ENCODE measurements at regions not wholly inside any gene's neighbourhood (a gene's known extent, or its start where the extent isn't known, plus 50 kb on each side); places are given as distances from the start of the nearest gene placed in this dataset.

DNA sequence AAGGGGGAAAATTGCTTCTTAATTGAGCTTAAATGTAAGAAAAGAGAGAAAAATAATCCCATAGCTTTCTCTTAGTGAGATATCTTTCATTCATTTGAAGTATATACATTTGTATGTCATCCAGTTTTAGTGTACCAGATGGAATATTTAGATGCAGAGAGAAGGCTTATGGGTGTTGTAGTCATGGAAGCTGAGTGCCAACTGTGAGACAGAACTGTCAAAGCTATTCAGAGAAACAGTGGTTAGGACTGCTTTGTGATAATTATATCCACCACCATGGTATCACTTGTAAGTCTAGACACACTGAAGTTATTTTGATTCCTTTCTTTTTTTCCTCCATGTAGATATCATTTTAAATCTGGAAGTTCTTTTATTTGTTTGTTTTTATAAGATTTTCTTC, 524.3 kb upstream of the EPHA7 start:
- Histone ChIP-seq H3K27ac (no peak overlapping the region), H3K4me3 (no peak overlapping the region), H3K9me3 (no peaks in the 10 kb centered on the region), H3K36me3 (no peaks in the 10 kb centered on the region), H3K27me3 (no peaks in the 10 kb centered on the region), H3K4me1 (no peaks in the 10 kb centered on the region)
- DNase-seq, result no peak
- intact Hi-C loops (cut with DNase I; ENCODE audit: low total_unique reads), result no loop called here
- TF ChIP-seq, protein P1, sequence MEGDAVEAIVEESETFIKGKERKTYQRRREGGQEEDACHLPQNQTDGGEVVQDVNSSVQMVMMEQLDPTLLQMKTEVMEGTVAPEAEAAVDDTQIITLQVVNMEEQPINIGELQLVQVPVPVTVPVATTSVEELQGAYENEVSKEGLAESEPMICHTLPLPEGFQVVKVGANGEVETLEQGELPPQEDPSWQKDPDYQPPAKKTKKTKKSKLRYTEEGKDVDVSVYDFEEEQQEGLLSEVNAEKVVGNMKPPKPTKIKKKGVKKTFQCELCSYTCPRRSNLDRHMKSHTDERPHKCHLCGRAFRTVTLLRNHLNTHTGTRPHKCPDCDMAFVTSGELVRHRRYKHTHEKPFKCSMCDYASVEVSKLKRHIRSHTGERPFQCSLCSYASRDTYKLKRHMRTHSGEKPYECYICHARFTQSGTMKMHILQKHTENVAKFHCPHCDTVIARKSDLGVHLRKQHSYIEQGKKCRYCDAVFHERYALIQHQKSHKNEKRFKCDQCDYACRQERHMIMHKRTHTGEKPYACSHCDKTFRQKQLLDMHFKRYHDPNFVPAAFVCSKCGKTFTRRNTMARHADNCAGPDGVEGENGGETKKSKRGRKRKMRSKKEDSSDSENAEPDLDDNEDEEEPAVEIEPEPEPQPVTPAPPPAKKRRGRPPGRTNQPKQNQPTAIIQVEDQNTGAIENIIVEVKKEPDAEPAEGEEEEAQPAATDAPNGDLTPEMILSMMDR (IDR thresholded peaks at IDR 0.05), result no peak

DNA sequence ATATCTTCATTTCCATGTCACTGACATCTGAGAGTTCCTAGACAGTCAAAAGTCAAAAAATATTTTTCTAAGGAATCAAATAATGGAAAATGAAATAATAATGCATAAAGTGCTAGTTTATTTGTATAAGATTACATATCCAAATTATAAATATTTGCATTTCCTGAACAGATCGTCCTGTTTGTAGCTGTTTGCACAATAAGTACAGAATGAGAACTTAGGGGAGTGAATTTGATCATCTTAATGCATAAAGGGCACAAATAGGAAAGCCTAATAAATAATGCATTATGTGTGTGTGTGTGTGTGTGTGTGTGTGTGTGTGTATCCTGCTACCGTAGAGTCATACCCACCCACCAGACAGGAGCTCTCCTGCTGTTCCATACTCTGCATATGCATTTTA, 521.0 kb upstream of the EPHA7 start:
- DNase-seq, result no peak
- Histone ChIP-seq H3K4me1 (no peaks in the 10 kb centered on the region), H3K9me3 (no peaks in the 10 kb centered on the region), H3K27ac (no peak overlapping the region), H3K27me3 (no peaks in the 10 kb centered on the region), H3K4me3 (no peak overlapping the region), H3K36me3 (no peaks in the 10 kb centered on the region)
- intact Hi-C loops (cut with DNase I; ENCODE audit: low total_unique reads), result no loop called here
- TF ChIP-seq, protein P1 (IDR thresholded peaks at IDR 0.05), result no peak
- TF ChIP-seq POLR2A (IDR thresholded peaks at IDR 0.05), result no peak

DNA sequence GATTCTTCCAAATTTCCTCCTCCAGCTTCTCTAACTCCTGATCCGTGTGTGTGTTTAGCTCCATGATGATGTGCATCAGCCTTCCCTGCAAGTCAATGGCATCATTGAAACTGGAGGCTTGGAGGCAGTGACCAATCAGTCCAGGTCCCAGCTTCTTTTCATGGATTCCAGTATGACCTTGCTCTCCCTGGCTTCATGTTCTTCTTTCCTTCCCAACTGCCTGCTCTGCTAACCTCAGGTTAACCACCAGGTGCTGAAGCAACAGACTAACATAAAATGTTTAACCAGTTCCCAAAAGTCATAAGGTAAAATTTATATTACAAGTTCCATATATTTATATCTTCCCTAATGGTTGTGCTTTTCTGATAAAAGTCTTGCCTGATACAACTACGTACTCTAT, 512.8 kb upstream of the EPHA7 start:
- Histone ChIP-seq H3K4me3 (no peak overlapping the region), H3K9me3 (no peaks in the 10 kb centered on the region), H3K36me3 (no peaks in the 10 kb centered on the region)

DNA sequence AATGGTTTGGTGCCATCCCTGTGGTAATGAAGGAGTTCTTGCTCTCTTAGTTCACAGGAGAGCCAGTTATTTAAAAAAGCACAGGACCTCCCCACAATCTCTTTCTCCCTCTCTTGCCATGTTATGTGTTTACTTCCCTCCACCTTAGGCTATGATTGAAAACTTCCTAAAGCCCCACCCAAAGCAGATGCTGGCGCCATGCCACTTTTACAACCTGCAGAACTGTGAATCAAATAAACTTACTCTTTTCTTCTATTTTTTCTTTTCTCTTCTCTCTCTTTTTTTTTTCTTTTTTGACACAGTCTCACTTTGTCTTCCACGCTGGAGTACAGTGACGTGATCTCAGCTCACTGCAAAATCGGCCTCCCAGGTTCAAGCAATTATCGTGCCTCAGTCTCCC, 508.4 kb upstream of the EPHA7 start:
- Histone ChIP-seq H3K4me1 (no peaks in the 10 kb centered on the region), H3K27me3 (no peaks in the 10 kb centered on the region), H3K9me3 (no peaks in the 10 kb centered on the region), H3K36me3 (no peaks in the 10 kb centered on the region), H3K4me3 (no peak overlapping the region), H3K27ac (no peak overlapping the region)
- no peak for DNase-seq
- intact Hi-C loops (cut with DNase I; ENCODE audit: low total_unique reads), result no loop called here
- TF ChIP-seq, protein P1 (IDR thresholded peaks at IDR 0.05), result no peak
- TF ChIP-seq POLR2A (IDR thresholded peaks at IDR 0.05), result no peak

More for the DNA sequence above, 512.8 kb upstream of the EPHA7 start:
- intact Hi-C loops (cut with DNase I; ENCODE audit: low total_unique reads), result no loop called here
- H3K4me1 ChIP-seq, result no peaks in the 10 kb centered on the region
- no peaks in the 10 kb centered on the region for H3K27me3 ChIP-seq
- TF ChIP-seq POLR2A (IDR thresholded peaks at IDR 0.05), result no peak
- TF ChIP-seq, protein P1 (IDR thresholded peaks at IDR 0.05), result no peak
- no peak overlapping the region for H3K27ac ChIP-seq
- DNase-seq, result no peak

DNA sequence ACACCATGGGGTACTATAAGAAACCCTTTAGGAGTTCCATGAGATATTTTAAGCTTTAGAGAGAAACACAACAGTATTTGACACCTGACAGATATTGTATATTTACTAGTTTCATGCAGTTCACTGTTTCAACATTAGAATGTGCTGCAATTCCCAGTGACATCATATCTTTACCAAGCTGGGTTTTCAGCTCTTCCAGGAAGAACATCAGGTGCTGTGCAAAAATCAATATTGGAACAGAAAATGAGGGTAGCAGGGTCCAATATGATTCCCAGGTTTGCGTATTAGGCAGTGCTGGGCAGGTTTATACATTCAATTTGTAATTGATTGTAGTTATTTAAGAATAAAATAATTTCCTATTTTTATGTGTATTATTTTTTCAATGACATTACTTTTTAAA, 500.0 kb upstream of the EPHA7 start:
- Histone ChIP-seq H3K9me3 (no peaks in the 10 kb centered on the region), H3K27ac (no peak overlapping the region), H3K4me1 (no peaks in the 10 kb centered on the region), H3K27me3 (no peaks in the 10 kb centered on the region), H3K4me3 (no peak overlapping the region), H3K36me3 (no peaks in the 10 kb centered on the region)
- DNase-seq, result no peak
- intact Hi-C loops (cut with DNase I; ENCODE audit: low total_unique reads), result no loop called here
- TF ChIP-seq POLR2A (IDR thresholded peaks at IDR 0.05), result no peak
- TF ChIP-seq, protein P1 (IDR thresholded peaks at IDR 0.05), result no peak
